Neural cell (in vitro differentiated cells): ENCODE measurements at regions not wholly inside any gene's neighbourhood (a gene's known extent, or its start where the extent isn't known, plus 50 kb on each side); places are given as distances from the start of the nearest gene placed in this dataset.

Experiments used
- H2AFZ ChIP-seq: fragments of 200-600, 300-800 bp; sonication (generic), shearing (Covaris generic); 2 replicates; pipeline ENCODE4 v1.6.0; 2014; ENCODE audit warnings: low read depth, mild to moderate bottlenecking, antibody characterized with exemption, low read length, moderate library complexity
- H3F3A ChIP-seq: fragments of 200-600 bp; shearing (Covaris generic); 2 replicates; pipeline ENCODE4 v1.6.1; 2016; ENCODE audit warnings: mild to moderate bottlenecking, moderate library complexity, mixed read lengths, antibody characterized with exemption, low read length; ENCODE audit not compliant: insufficient read depth, poor library complexity, severe bottlenecking
- H3K27ac ChIP-seq: fragments of 200-600, 300-800 bp; sonication (generic), shearing (Covaris generic); 2 replicates; pipeline ENCODE4 v1.5.1; 2014; ENCODE audit warnings: mild to moderate bottlenecking, low read length, moderate library complexity
- H3K27me3 ChIP-seq: fragments of 300-800, 200-600 bp; sonication (generic), shearing (Covaris generic); 2 replicates; pipeline ENCODE4 v1.6.0; 2014; ENCODE audit warnings: mild to moderate bottlenecking, low read depth, low read length, moderate library complexity; ENCODE audit not compliant: insufficient read depth
- H3K36me3 ChIP-seq: fragments of 300-800, 200-600 bp; sonication (generic), shearing (Covaris generic); 2 replicates; pipeline ENCODE4 v1.5.1; 2014; ENCODE audit warnings: mild to moderate bottlenecking, antibody characterized with exemption, low read length, moderate library complexity; ENCODE audit not compliant: insufficient read depth
- H3K4me2 ChIP-seq: fragments of 300-800, 200-600 bp; sonication (generic), shearing (Covaris generic); 2 replicates; pipeline ENCODE4 v1.6.0; 2014; ENCODE audit warnings: mild to moderate bottlenecking, low read length
- H3K4me3 ChIP-seq: fragments of 300-800, 200-600 bp; sonication (generic), shearing (Covaris generic); 2 replicates; pipeline ENCODE4 v1.5.1; 2014; ENCODE audit warnings: mild to moderate bottlenecking, low read length, moderate library complexity
- H3K79me2 ChIP-seq: fragments of 200-600 bp; shearing (Covaris generic); replicated peaks from 2 replicates; pipeline ENCODE4 v1.6.0; 2014; ENCODE audit warnings: mild to moderate bottlenecking, low read length, moderate library complexity; ENCODE audit not compliant: insufficient read depth
- H3K9ac ChIP-seq: fragments of 300-800, 200-600 bp; sonication (generic), shearing (Covaris generic); 2 replicates; pipeline ENCODE4 v1.6.1; 2016; ENCODE audit warnings: mild to moderate bottlenecking, low read length, mixed read lengths
- H3K9me2 ChIP-seq: fragments of 200-600 bp; shearing (Covaris generic); 2 replicates; pipeline ENCODE4 v1.6.1; 2016; ENCODE audit warnings: mild to moderate bottlenecking, low read length, mixed read lengths; ENCODE audit not compliant: insufficient read depth
- H3K9me3 ChIP-seq: fragments of 200-600, 300-800 bp; sonication (generic), shearing (Covaris generic); 2 replicates; pipeline ENCODE4 v1.6.1; 2016; ENCODE audit warnings: mild to moderate bottlenecking, mixed run types, low read length, moderate library complexity, mixed read lengths
- H4K20me1 ChIP-seq: fragments of 200-600 bp; shearing (Covaris generic); 2 replicates; pipeline ENCODE4 v1.6.1; 2016; ENCODE audit warnings: mild to moderate bottlenecking, mixed run types; ENCODE audit not compliant: insufficient read depth
- CTCF ChIP-seq: fragments of 450-650 bp; IDR thresholded peaks from 2 replicates; pipeline ENCODE4 v1.5.1; 2014; ENCODE audit warnings: antibody characterized with exemption, mild to moderate bottlenecking, moderate library complexity; ENCODE audit not compliant: poor library complexity, severe bottlenecking
- EP300 ChIP-seq: fragments of 450-650 bp; conservative IDR thresholded peaks from 2 replicates; pipeline ENCODE4 v1.6.1; 2014; ENCODE audit warnings: antibody characterized with exemption, mild to moderate bottlenecking, moderate library complexity; ENCODE audit not compliant: poor library complexity, severe bottlenecking
- EZH2 ChIP-seq: fragments of 200-600, 300-800 bp; shearing (Covaris generic), sonication (generic); IDR thresholded peaks from 2 replicates; pipeline ENCODE4 v1.6.1; 2014; ENCODE audit warnings: antibody characterized with exemption, low read length, borderline replicate concordance, mild to moderate bottlenecking; ENCODE audit not compliant: insufficient read depth, poor library complexity, severe bottlenecking
- MXI1 ChIP-seq: fragments of 450-650 bp; conservative IDR thresholded peaks from 2 replicates; pipeline ENCODE4 v1.6.1; 2014; ENCODE audit warnings: antibody characterized with exemption, mild to moderate bottlenecking; ENCODE audit not compliant: poor library complexity, severe bottlenecking
- POLR2AphosphoS5 ChIP-seq: IDR thresholded peaks from 2 replicates; pipeline ENCODE4 v1.6.1; 2012
- RAD21 ChIP-seq: fragments of 450-650 bp; conservative IDR thresholded peaks from 2 replicates; pipeline ENCODE4 v1.6.1; 2014; ENCODE audit warnings: antibody characterized with exemption, mild to moderate bottlenecking, moderate library complexity
- REST ChIP-seq: IDR thresholded peaks from 2 replicates; pipeline ENCODE4 v1.6.1; 2012; ENCODE audit warnings: borderline replicate concordance
- SMC3 ChIP-seq: fragments of 450-650 bp; conservative IDR thresholded peaks from 2 replicates; pipeline ENCODE4 v1.6.1; 2014; ENCODE audit warnings: antibody characterized with exemption, mild to moderate bottlenecking, moderate library complexity; ENCODE audit not compliant: poor library complexity
- TAF1 ChIP-seq: IDR thresholded peaks from 2 replicates; pipeline ENCODE4 v1.6.1; 2012; ENCODE audit warnings: low read depth

- Histone ChIP-seq H3F3A (no peaks in the 10 kb centered on the region), H3K9me2 (no peaks in the 10 kb centered on the region), H3K27me3 (no peaks in the 10 kb centered on the region), H3K9me3 (peaks cover 5% of the 10 kb centered on the region), H3K4me3 (no peak overlapping the region), H2AFZ (no peak overlapping the region), H3K36me3 (no peaks in the 10 kb centered on the region), H3K27ac (no peak overlapping the region), H4K20me1 (no peaks in the 10 kb centered on the region), H3K4me2 (no peak overlapping the region), H3K79me2 (no peaks in the 10 kb centered on the region), H3K9ac (no peak overlapping the region)
- no peak for TF ChIP-seq EZH2
- TF ChIP-seq CTCF: no peak
- no peak for TF ChIP-seq EP300
- TF ChIP-seq MXI1: no peak
- TF ChIP-seq SMC3: no peak
- no peak for TF ChIP-seq RAD21
Measured at GRCh38 chr3:170714562-170715535, 129.0 kb upstream of the SLC7A14 start.

GRCh38 chr3:170714122-170714521 lies 128.2 kb upstream of the SLC7A14 start:
- Histone ChIP-seq H3K36me3 (no peaks in the 10 kb centered on the region), H3K9me2 (no peaks in the 10 kb centered on the region), H3F3A (no peaks in the 10 kb centered on the region), H3K9ac (no peak overlapping the region), H3K79me2 (no peaks in the 10 kb centered on the region), H3K9me3 (peaks cover 9% of the 10 kb centered on the region), H4K20me1 (no peaks in the 10 kb centered on the region), H3K4me2 (no peak overlapping the region), H3K4me3 (no peak overlapping the region), H2AFZ (no peak overlapping the region), H3K27me3 (no peaks in the 10 kb centered on the region), H3K27ac (no peak overlapping the region)
- no peak for TF ChIP-seq POLR2AphosphoS5
- no peak for TF ChIP-seq RAD21
- no peak for TF ChIP-seq CTCF
- TF ChIP-seq MXI1: no peak
- no peak for TF ChIP-seq EP300
- TF ChIP-seq REST: no peak
- TF ChIP-seq TAF1: no peak
- no peak for TF ChIP-seq EZH2
- no peak for TF ChIP-seq SMC3
